ENCODE measurements at regions not wholly inside any gene's neighbourhood (a gene's known extent, or its start where the extent isn't known, plus 50 kb on each side); places are given as distances from the start of the nearest gene placed in this dataset.

GRCh38 chrX:4850312-4850711 is 1136.9 kb upstream of the PRKX start (continued):
- no peak for TF ChIP-seq KDM1A (IDR thresholded peaks at IDR 0.05; ENCODE audit: borderline replicate concordance)
- no peak for TF ChIP-seq NFXL1 (IDR thresholded peaks at IDR 0.05; ENCODE audit: borderline replicate concordance)
- TF ChIP-seq CEBPB (IDR thresholded peaks at IDR 0.05; ENCODE audit: borderline replicate concordance in 1 of 2, low read depth in 2 of 2, low read length in 2 of 2) = no peak

DNA sequence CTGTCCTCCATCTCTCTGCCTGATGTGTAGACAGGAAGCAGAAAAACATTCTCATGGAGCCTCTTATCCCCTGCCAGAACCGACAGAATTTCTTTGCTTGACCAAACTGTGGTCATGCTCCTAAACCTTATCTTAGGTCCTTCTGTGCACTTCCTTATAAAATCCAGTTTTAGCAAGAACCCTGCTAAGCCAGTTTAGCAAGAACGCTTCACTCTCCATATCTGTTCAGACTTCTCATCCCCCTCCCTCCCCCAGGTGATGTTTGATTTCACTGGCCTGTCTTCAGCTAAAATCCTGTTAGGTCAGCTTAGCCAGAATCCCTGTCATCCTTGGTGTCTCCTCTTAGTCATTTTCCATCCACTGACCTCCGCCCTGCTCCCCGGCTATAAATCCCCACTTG is 1130.9 kb upstream of the PRKX start:
- Histone ChIP-seq H3K9ac (ENCODE audit: control insufficient read depth, insufficient read depth, low read length) (no peak overlapping the region), H2AFZ (ENCODE audit: control insufficient read depth, low read depth, low read length) (no peak overlapping the region), H4K20me1 (ENCODE audit: control insufficient read depth, insufficient read depth) (no peaks in the 10 kb centered on the region), H3K27me3 (replicated peaks in 1 of 2; ENCODE audit: control insufficient read depth in 2 of 2, insufficient read depth in 2 of 2, low read length in 1 of 2) (no peaks in the 10 kb centered on the region), H3K79me2 (ENCODE audit: control insufficient read depth, insufficient read depth, low read length) (no peaks in the 10 kb centered on the region), H3K9me3 (replicated peaks; ENCODE audit: control insufficient read depth, insufficient read depth, low read length) (no peaks in the 10 kb centered on the region), H3K4me2 (ENCODE audit: control insufficient read depth, insufficient read depth) (no peak overlapping the region), H3K4me1 (ENCODE audit: control insufficient read depth, insufficient read depth, low read length) (no peaks in the 10 kb centered on the region), H3K4me3 (no peak overlapping the region), H3K27ac (ENCODE audit: control insufficient read depth, insufficient read depth) (no peak overlapping the region), H3K36me3 (ENCODE audit: control insufficient read depth in 2 of 2, insufficient read depth in 2 of 2, low read length in 1 of 2) (no peaks in the 10 kb centered on the region)
- ChIA-PET SMC1A (ENCODE audit: uncharacterized antibody, unreplicated experiment) (no interaction called here), POLR2A (no interaction called here), RAD21 (ENCODE audit: unreplicated experiment) (no interaction called here), CTCF (no interaction called here)
- ATAC-seq = no peak
- intact Hi-C loops (cut with micrococcal nuclease; ENCODE audit: unreplicated experiment) = no loop called here
- no peak for DNase-seq (ENCODE audit: low read depth, low spot score)
- no TSS peak for BruUV-seq (replicated peaks)
- FAIRE-seq = no peak
- in situ Hi-C loops (cut with MboI) = no loop called here
- no peak for TF ChIP-seq RFX5 (IDR thresholded peaks at IDR 0.05; ENCODE audit: low read depth, low read length)
- TF ChIP-seq NR2F1 (conservative IDR thresholded peaks at IDR 0.05) = no peak
- no peak for TF ChIP-seq ZBTB33 (IDR thresholded peaks at IDR 0.05)
- TF ChIP-seq, protein P1, sequence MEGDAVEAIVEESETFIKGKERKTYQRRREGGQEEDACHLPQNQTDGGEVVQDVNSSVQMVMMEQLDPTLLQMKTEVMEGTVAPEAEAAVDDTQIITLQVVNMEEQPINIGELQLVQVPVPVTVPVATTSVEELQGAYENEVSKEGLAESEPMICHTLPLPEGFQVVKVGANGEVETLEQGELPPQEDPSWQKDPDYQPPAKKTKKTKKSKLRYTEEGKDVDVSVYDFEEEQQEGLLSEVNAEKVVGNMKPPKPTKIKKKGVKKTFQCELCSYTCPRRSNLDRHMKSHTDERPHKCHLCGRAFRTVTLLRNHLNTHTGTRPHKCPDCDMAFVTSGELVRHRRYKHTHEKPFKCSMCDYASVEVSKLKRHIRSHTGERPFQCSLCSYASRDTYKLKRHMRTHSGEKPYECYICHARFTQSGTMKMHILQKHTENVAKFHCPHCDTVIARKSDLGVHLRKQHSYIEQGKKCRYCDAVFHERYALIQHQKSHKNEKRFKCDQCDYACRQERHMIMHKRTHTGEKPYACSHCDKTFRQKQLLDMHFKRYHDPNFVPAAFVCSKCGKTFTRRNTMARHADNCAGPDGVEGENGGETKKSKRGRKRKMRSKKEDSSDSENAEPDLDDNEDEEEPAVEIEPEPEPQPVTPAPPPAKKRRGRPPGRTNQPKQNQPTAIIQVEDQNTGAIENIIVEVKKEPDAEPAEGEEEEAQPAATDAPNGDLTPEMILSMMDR (IDR thresholded peaks at IDR 0.05 in 2 of 3, conservative IDR thresholded peaks at IDR 0.05 in 1 of 3; ENCODE audit: control insufficient read depth in 2 of 3, extremely low read depth in 1 of 3, insufficient read depth in 1 of 3, low read depth in 3 of 3, low read length in 3 of 3) = no peak
- TF ChIP-seq YY1 (IDR thresholded peaks at IDR 0.05; ENCODE audit: low read depth, low read length) = no peak
- TF ChIP-seq ASH2L (IDR thresholded peaks at IDR 0.05; ENCODE audit: borderline replicate concordance, low read depth) = no peak
- TF ChIP-seq YBX1 (IDR thresholded peaks at IDR 0.05) = no peak
- no peak for TF ChIP-seq SRF (IDR thresholded peaks at IDR 0.05; ENCODE audit: low read depth in 2 of 2, low read length in 2 of 2)
- TF ChIP-seq NR2C1 (IDR thresholded peaks at IDR 0.05) = no peak
- TF ChIP-seq IKZF2 (IDR thresholded peaks at IDR 0.05) = no peak
- no peak for TF ChIP-seq ESRRA (IDR thresholded peaks at IDR 0.05; ENCODE audit: low read length)
- WGBS (ENCODE audit: insufficient coverage, insufficient replicate concordance, low lambda C conversion rate, missing lambda C conversion rate) = 21% methylated on average over 4 of the region's 4 CpGs

All from GM12878 (cell line).